Ishikawa (cell line): ENCODE measurements at regions not wholly inside any gene's neighbourhood (a gene's known extent, or its start where the extent isn't known, plus 50 kb on each side); places are given as distances from the start of the nearest gene placed in this dataset.

Experiments used
- CEBPB ChIP-seq: IDR thresholded peaks from 2 replicates; pipeline ENCODE4 v1.6.1; 2012
- CREB1 ChIP-seq: IDR thresholded peaks from 2 replicates; pipeline ENCODE4 v1.6.1; 2012; ENCODE audit warnings: low read depth
- EGR1 ChIP-seq: IDR thresholded peaks from 2 replicates; pipeline ENCODE4 v1.6.1; 2012
- EP300 ChIP-seq: IDR thresholded peaks from 2 replicates; pipeline ENCODE4 v1.6.1; 2012; ENCODE audit warnings: borderline replicate concordance
- FOXM1 ChIP-seq: IDR thresholded peaks from 2 replicates; pipeline ENCODE4 v1.6.1; 2012; ENCODE audit warnings: low read depth, borderline replicate concordance
- MAX ChIP-seq: IDR thresholded peaks from 2 replicates; pipeline ENCODE4 v1.6.1; 2012
- NFIC ChIP-seq: IDR thresholded peaks from 2 replicates; pipeline ENCODE4 v1.6.1; 2012
- RAD21 ChIP-seq: IDR thresholded peaks from 2 replicates; pipeline ENCODE4 v1.6.1; 2012; ENCODE audit warnings: low read depth
- REST ChIP-seq: IDR thresholded peaks from 2 replicates; pipeline ENCODE4 v1.6.1; 2012; ENCODE audit warnings: low read depth, mild to moderate bottlenecking
- TAF1 ChIP-seq: IDR thresholded peaks from 2 replicates; pipeline ENCODE4 v1.6.1; 2012; ENCODE audit warnings: low read depth, mild to moderate bottlenecking
- TCF12 ChIP-seq: IDR thresholded peaks from 2 replicates; pipeline ENCODE4 v1.6.1; 2012; ENCODE audit warnings: low read depth
- TEAD4 ChIP-seq: IDR thresholded peaks from 2 replicates; pipeline ENCODE4 v1.6.1; 2012
- USF1 ChIP-seq: IDR thresholded peaks from 2 replicates; pipeline ENCODE4 v1.6.1; 2012
- YY1 ChIP-seq: IDR thresholded peaks from 2 replicates; pipeline ENCODE4 v1.6.1; 2012; ENCODE audit warnings: low read depth
- ZBTB7A ChIP-seq: IDR thresholded peaks from 2 replicates; pipeline ENCODE4 v1.6.1; 2012; ENCODE audit warnings: low read depth

- TF ChIP-seq TEAD4, result no peak
- no peak for TF ChIP-seq ZBTB7A
- no peak for TF ChIP-seq RAD21
- TF ChIP-seq EP300, result no peak
- TF ChIP-seq CEBPB, result no peak
- no peak for TF ChIP-seq YY1
- no peak for TF ChIP-seq NFIC
- TF ChIP-seq USF1, result no peak
- TF ChIP-seq MAX, result no peak
- no peak for TF ChIP-seq TCF12
- no peak for TF ChIP-seq TAF1
- no peak for TF ChIP-seq CREB1
- no peak for TF ChIP-seq FOXM1
- no peak for TF ChIP-seq REST
- no peak for TF ChIP-seq EGR1
These were observed 637.7 kb upstream of the CITED2 start for GRCh38 chr6:140012150-140012549.

- TF ChIP-seq REST (no peak), USF1 (no peak), TAF1 (no peak), RAD21 (no peak), EGR1 (no peak), CEBPB (no peak), EP300 (no peak), TEAD4 (no peak), MAX (no peak), TCF12 (no peak), FOXM1 (no peak), ZBTB7A (no peak), CREB1 (no peak), YY1 (no peak), NFIC (no peak)
These were observed 637.1 kb upstream of the CITED2 start for GRCh38 chr6:140011537-140011936.

- no peak for TF ChIP-seq USF1
- no peak for TF ChIP-seq MAX
- no peak for TF ChIP-seq TAF1
- TF ChIP-seq CEBPB, result no peak
- TF ChIP-seq TEAD4, result no peak
- no peak for TF ChIP-seq EGR1
- TF ChIP-seq TCF12, result no peak
- no peak for TF ChIP-seq CREB1
- no peak for TF ChIP-seq RAD21
- no peak for TF ChIP-seq YY1
- TF ChIP-seq FOXM1, result no peak
- TF ChIP-seq REST, result no peak
- no peak for TF ChIP-seq EP300
- TF ChIP-seq NFIC, result no peak
- no peak for TF ChIP-seq ZBTB7A
These were observed 634.8 kb upstream of the CITED2 start for GRCh38 chr6:140009286-140009685.

GRCh38 chr6:140007525-140007924 lies 633.1 kb upstream of the CITED2 start:
- TF ChIP-seq EP300, result no peak
- TF ChIP-seq TAF1, result no peak
- no peak for TF ChIP-seq USF1
- no peak for TF ChIP-seq YY1
- TF ChIP-seq RAD21, result no peak
- TF ChIP-seq TCF12, result no peak
- no peak for TF ChIP-seq REST
- TF ChIP-seq EGR1, result no peak
- TF ChIP-seq FOXM1, result no peak
- no peak for TF ChIP-seq CEBPB
- TF ChIP-seq NFIC, result no peak
- TF ChIP-seq TEAD4, result no peak
- no peak for TF ChIP-seq MAX
